ENCODE measurements at regions not wholly inside any gene's neighbourhood (a gene's known extent, or its start where the extent isn't known, plus 50 kb on each side); places are given as distances from the start of the nearest gene placed in this dataset.

DNA sequence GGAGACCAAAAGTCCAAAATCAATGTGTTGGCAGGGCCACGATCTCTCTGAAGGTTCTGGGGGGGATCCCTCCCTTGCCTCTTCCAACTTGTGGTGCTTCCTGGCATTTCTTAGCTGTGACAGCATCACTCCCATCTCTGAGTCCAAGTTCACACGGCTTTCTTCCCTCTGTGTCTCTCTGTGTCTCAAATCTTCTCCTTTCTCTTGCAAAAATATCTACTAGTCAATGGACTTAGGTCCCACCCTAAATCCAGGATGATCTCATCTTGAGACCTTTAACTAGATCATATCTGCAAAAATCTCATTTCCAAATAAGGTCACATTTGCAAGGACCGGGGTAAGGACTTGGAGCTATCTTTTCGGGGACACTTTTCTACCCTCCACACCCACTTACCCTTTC, 186.1 kb downstream of the HSD17B3 start:
- CTCF ChIA-PET (ENCODE audit: unreplicated experiment), result no interaction called here
- intact Hi-C loops (cut with micrococcal nuclease; ENCODE audit: unreplicated experiment), result no loop called here
- Histone ChIP-seq H3K4me1 (ENCODE audit: insufficient read depth, low read length, poor library complexity, severe bottlenecking) (no peaks in the 10 kb centered on the region), H3K9me2 (ENCODE audit: insufficient read depth, low read length) (no peaks in the 10 kb centered on the region), H3K79me2 (ENCODE audit: insufficient read depth, low read depth, low read length) (no peaks in the 10 kb centered on the region), H3K4me3 (ENCODE audit: low read depth, low read length, poor library complexity, severe bottlenecking) (no peak overlapping the region), H3K27ac (ENCODE audit: low read depth, low read length, poor library complexity, severe bottlenecking) (no peak overlapping the region), H3K4me2 (ENCODE audit: low read length) (no peak overlapping the region), H4K20me1 (ENCODE audit: insufficient read depth, low read length) (no peaks in the 10 kb centered on the region), H2AFZ (ENCODE audit: low read length) (no peak overlapping the region), H3K9me3 (ENCODE audit: low read length) (no peaks in the 10 kb centered on the region), H3K36me3 (ENCODE audit: insufficient read depth, low read length) (no peaks in the 10 kb centered on the region)
- no peak for DNase-seq (ENCODE audit: low spot score)
- no TSS peak for BruUV-seq (replicated peaks)
- POLR2A ChIA-PET, result no interaction called here
- TF ChIP-seq EZH2phosphoT487 (IDR thresholded peaks at IDR 0.05; ENCODE audit: borderline replicate concordance, low read depth, low read length), result no peak
- TF ChIP-seq, protein P1, sequence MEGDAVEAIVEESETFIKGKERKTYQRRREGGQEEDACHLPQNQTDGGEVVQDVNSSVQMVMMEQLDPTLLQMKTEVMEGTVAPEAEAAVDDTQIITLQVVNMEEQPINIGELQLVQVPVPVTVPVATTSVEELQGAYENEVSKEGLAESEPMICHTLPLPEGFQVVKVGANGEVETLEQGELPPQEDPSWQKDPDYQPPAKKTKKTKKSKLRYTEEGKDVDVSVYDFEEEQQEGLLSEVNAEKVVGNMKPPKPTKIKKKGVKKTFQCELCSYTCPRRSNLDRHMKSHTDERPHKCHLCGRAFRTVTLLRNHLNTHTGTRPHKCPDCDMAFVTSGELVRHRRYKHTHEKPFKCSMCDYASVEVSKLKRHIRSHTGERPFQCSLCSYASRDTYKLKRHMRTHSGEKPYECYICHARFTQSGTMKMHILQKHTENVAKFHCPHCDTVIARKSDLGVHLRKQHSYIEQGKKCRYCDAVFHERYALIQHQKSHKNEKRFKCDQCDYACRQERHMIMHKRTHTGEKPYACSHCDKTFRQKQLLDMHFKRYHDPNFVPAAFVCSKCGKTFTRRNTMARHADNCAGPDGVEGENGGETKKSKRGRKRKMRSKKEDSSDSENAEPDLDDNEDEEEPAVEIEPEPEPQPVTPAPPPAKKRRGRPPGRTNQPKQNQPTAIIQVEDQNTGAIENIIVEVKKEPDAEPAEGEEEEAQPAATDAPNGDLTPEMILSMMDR (conservative IDR thresholded peaks at IDR 0.05; ENCODE audit: low read length), result no peak

DNA sequence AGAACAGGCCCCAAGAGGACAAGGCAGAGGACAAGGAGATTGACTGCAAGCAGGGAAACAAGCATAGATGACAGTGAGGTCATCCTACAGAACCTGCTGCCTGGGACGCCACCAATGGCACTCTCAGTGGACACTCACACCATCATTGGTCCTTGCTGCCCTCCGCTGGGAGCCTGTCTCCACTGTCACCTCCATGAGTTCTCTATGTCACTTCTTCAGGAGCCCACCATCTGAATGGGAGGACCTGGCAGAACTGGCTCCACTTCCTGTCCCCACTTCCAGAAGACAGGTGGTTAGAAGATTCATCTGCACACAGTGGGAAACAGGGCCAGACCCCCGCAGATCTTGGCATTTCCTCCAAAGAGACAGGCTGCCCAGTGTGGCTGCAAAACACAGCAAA, 188.9 kb downstream of the HSD17B3 start:
- Histone ChIP-seq H2AFZ (ENCODE audit: low read length) (no peak overlapping the region), H3K36me3 (ENCODE audit: insufficient read depth, low read length) (no peaks in the 10 kb centered on the region), H3K9me3 (ENCODE audit: low read length) (no peaks in the 10 kb centered on the region), H3K4me3 (ENCODE audit: low read depth, low read length, poor library complexity, severe bottlenecking) (no peak overlapping the region), H3K4me1 (ENCODE audit: insufficient read depth, low read length, poor library complexity, severe bottlenecking) (no peaks in the 10 kb centered on the region), H4K20me1 (ENCODE audit: insufficient read depth, low read length) (no peaks in the 10 kb centered on the region), H3K4me2 (ENCODE audit: low read length) (no peak overlapping the region), H3K79me2 (ENCODE audit: insufficient read depth, low read depth, low read length) (no peaks in the 10 kb centered on the region), H3K27ac (ENCODE audit: low read depth, low read length, poor library complexity, severe bottlenecking) (no peak overlapping the region), H3K9me2 (ENCODE audit: insufficient read depth, low read length) (no peaks in the 10 kb centered on the region)
- no TSS peak for BruUV-seq (replicated peaks)
- no peak for DNase-seq (ENCODE audit: low spot score)
- CTCF ChIA-PET (ENCODE audit: unreplicated experiment), result no interaction called here
- TF ChIP-seq EZH2phosphoT487 (IDR thresholded peaks at IDR 0.05; ENCODE audit: borderline replicate concordance, low read depth, low read length), result no peak
- TF ChIP-seq, protein P1 (conservative IDR thresholded peaks at IDR 0.05; ENCODE audit: low read length), result no peak
- intact Hi-C loops (cut with micrococcal nuclease; ENCODE audit: unreplicated experiment), result no loop called here
- POLR2A ChIA-PET, result interaction anchor here (0.6 kb wide), 1 partner anchor 456 kb away, joined by 4 read pairs; no protein-coding TSS in a partner anchor

DNA sequence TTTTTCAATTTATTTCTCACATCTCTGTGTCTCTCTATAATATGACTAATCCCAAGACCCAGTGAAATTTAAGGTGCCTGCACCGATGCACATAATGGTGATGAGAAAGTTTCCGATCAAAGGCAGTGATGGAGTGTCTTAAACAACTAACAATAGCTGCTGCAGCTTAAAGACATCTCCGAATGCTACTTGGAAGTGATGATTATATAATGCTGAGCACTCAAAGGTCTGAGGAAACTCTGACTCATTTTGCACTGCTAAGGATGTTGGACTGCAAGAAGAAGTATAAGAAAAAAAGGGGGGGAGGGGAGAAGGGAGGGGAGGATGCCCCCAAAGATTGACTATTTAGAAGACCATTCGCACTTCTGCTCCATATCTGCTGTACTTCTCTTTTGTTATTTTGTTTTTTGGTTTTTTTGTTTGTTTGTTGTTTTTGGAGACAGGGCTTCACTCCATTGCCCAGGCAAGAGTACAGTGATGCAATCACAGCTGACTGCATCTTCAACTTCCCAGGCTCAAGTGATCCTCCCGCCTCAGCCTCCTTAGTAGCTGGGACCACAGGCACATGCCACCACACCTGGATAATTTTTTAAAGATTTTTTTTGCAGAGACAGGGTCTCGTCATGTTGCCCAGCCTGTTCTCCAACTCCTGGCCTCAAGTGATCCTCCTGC, 192.2 kb downstream of the HSD17B3 start:
- Histone ChIP-seq H3K4me2 (ENCODE audit: low read length) (no peak overlapping the region), H3K4me3 (ENCODE audit: low read depth, low read length, poor library complexity, severe bottlenecking) (no peak overlapping the region), H4K20me1 (ENCODE audit: insufficient read depth, low read length) (no peaks in the 10 kb centered on the region), H3K79me2 (ENCODE audit: insufficient read depth, low read depth, low read length) (no peaks in the 10 kb centered on the region), H3K9me3 (ENCODE audit: low read length) (no peaks in the 10 kb centered on the region), H3K27ac (ENCODE audit: low read depth, low read length, poor library complexity, severe bottlenecking) (no peak overlapping the region), H3K4me1 (ENCODE audit: insufficient read depth, low read length, poor library complexity, severe bottlenecking) (no peaks in the 10 kb centered on the region), H2AFZ (ENCODE audit: low read length) (no peak overlapping the region), H3K9me2 (ENCODE audit: insufficient read depth, low read length) (no peaks in the 10 kb centered on the region), H3K36me3 (ENCODE audit: insufficient read depth, low read length) (no peaks in the 10 kb centered on the region)
- no peak for DNase-seq (ENCODE audit: low spot score)
- intact Hi-C loops (cut with micrococcal nuclease; ENCODE audit: unreplicated experiment), result no loop called here
- CTCF ChIA-PET (ENCODE audit: unreplicated experiment), result no interaction called here
- POLR2A ChIA-PET, result interaction anchor here (0.7 kb wide), 1 partner anchor 371 kb away, joined by 6 read pairs; no protein-coding TSS in a partner anchor
- no peak for TF ChIP-seq EZH2phosphoT487 (IDR thresholded peaks at IDR 0.05; ENCODE audit: borderline replicate concordance, low read depth, low read length)
- TF ChIP-seq, protein P1 (conservative IDR thresholded peaks at IDR 0.05; ENCODE audit: low read length), result no peak
- no TSS peak for BruUV-seq (replicated peaks)
